H9 (cell line): ENCODE measurements at regions not wholly inside any gene's neighbourhood (a gene's known extent, or its start where the extent isn't known, plus 50 kb on each side); places are given as distances from the start of the nearest gene placed in this dataset.

Experiments
- DNase-seq: peaks from one replicate; pipeline ENCODE4 v3.0.0-alpha.2; 2017
- H2AFZ ChIP-seq: one replicate; pipeline ENCODE4 v1.6.1; 2013; ENCODE audit warnings: mild to moderate bottlenecking, low read length, control low read depth, moderate library complexity
- H2AK5ac ChIP-seq: 2 replicates; pipeline ENCODE4 v1.6.1; 2013; ENCODE audit warnings: low read length, control low read depth, mixed read lengths; ENCODE audit not compliant: insufficient read length
- H2BK120ac ChIP-seq: one replicate; pipeline ENCODE4 v1.6.1; 2013; ENCODE audit warnings: low read depth, mild to moderate bottlenecking, low read length, control low read depth, inconsistent platforms; ENCODE audit not compliant: poor library complexity, severe bottlenecking
- H2BK12ac ChIP-seq: 2 replicates; pipeline ENCODE4 v1.6.1; 2013; ENCODE audit warnings: low read length, control low read depth, mixed read lengths, low read depth; ENCODE audit not compliant: insufficient read length
- H2BK15ac ChIP-seq: 2 replicates; pipeline ENCODE4 v1.6.1; 2013; ENCODE audit warnings: low read depth, low read length, control low read depth
- H2BK20ac ChIP-seq: one replicate; pipeline ENCODE4 v1.6.1; 2013; ENCODE audit warnings: low read depth, mild to moderate bottlenecking, low read length, control low read depth, inconsistent platforms; ENCODE audit not compliant: poor library complexity, severe bottlenecking
- H2BK5ac ChIP-seq: 2 replicates; pipeline ENCODE4 v1.6.1; 2013; ENCODE audit warnings: low read length, control low read depth, mixed read lengths; ENCODE audit not compliant: insufficient read length
- H3K14ac ChIP-seq: 2 replicates; pipeline ENCODE4 v1.6.1; 2013; ENCODE audit warnings: low read length, control low read depth; ENCODE audit not compliant: insufficient read depth
- H3K18ac ChIP-seq: 2 replicates; pipeline ENCODE4 v1.6.1; 2013; ENCODE audit warnings: low read depth, mild to moderate bottlenecking, mixed read lengths, low read length, control low read depth; ENCODE audit not compliant: insufficient read length
- H3K23ac ChIP-seq: 2 replicates; pipeline ENCODE4 v1.6.1; 2013; ENCODE audit warnings: low read length, control low read depth, mixed read lengths, low read depth; ENCODE audit not compliant: insufficient read length
- H3K23me2 ChIP-seq: 2 replicates; pipeline ENCODE4 v1.6.1; 2013; ENCODE audit warnings: low read depth, mild to moderate bottlenecking, mixed read lengths, low read length, control low read depth; ENCODE audit not compliant: insufficient read length, poor library complexity, severe bottlenecking
- H3K27ac ChIP-seq: 2 replicates; pipeline ENCODE4 v1.5.1; 2013; ENCODE audit warnings: low read length, control low read depth, mixed read lengths, low read depth; ENCODE audit not compliant: insufficient read length
- H3K27me3 ChIP-seq: 2 replicates; pipeline ENCODE4 v1.6.1; 2013; ENCODE audit warnings: low read length, control low read depth, inconsistent platforms; ENCODE audit not compliant: insufficient read depth
- H3K4ac ChIP-seq: 2 replicates; pipeline ENCODE4 v1.6.1; 2013; ENCODE audit warnings: low read depth, mild to moderate bottlenecking, control low read depth, inconsistent platforms, low read length, moderate library complexity
- H3K4me1 ChIP-seq: 2 replicates; pipeline ENCODE4 v1.6.1; 2013; ENCODE audit warnings: low read length, control low read depth, inconsistent platforms; ENCODE audit not compliant: insufficient read depth
- H3K4me2 ChIP-seq: 2 replicates; pipeline ENCODE4 v1.6.1; 2013; ENCODE audit warnings: low read length, control low read depth, mixed read lengths; ENCODE audit not compliant: insufficient read length, insufficient read depth
- H3K56ac ChIP-seq: 2 replicates; pipeline ENCODE4 v1.6.1; 2013; ENCODE audit warnings: low read depth, mild to moderate bottlenecking, mixed read lengths, low read length, control low read depth; ENCODE audit not compliant: insufficient read length
- H3K79me1 ChIP-seq: 2 replicates; pipeline ENCODE4 v1.6.1; 2013; ENCODE audit warnings: low read depth, mild to moderate bottlenecking, moderate library complexity, low read length, control low read depth, inconsistent platforms; ENCODE audit not compliant: insufficient read depth, poor library complexity, severe bottlenecking
- H3K79me2 ChIP-seq: 2 replicates; pipeline ENCODE4 v1.6.1; 2013; ENCODE audit warnings: low read length, control low read depth, inconsistent platforms; ENCODE audit not compliant: insufficient read depth
- H3K9ac ChIP-seq: 2 replicates; pipeline ENCODE4 v1.6.1; 2013; ENCODE audit warnings: low read length, control low read depth, mixed read lengths; ENCODE audit not compliant: insufficient read length; ENCODE audit errors: extremely low read depth
- H3K9me3 ChIP-seq: one replicate; pipeline ENCODE4 v1.6.1; 2013; ENCODE audit warnings: low read depth, low read length, inconsistent platforms; ENCODE audit not compliant: control insufficient read depth
- H3T11ph ChIP-seq: one replicate; pipeline ENCODE4 v1.6.1; 2013; ENCODE audit warnings: mild to moderate bottlenecking, low read length, control low read depth, inconsistent platforms
- H4K20me1 ChIP-seq: one replicate; pipeline ENCODE4 v1.6.1; 2013; ENCODE audit not compliant: control insufficient read depth, insufficient read length, insufficient read depth
- H4K5ac ChIP-seq: 2 replicates; pipeline ENCODE4 v1.6.1; 2013; ENCODE audit warnings: low read depth, mild to moderate bottlenecking, mixed read lengths, low read length, control low read depth; ENCODE audit not compliant: insufficient read length
- H4K8ac ChIP-seq: replicated peaks from 2 replicates; pipeline ENCODE4 v1.6.1; 2013; ENCODE audit warnings: low read length, control low read depth, mixed read lengths, low read depth; ENCODE audit not compliant: insufficient read length
- H4K91ac ChIP-seq: 2 replicates; pipeline ENCODE4 v1.6.1; 2013; ENCODE audit warnings: low read depth, mild to moderate bottlenecking, moderate library complexity, mixed read lengths, low read length, control low read depth; ENCODE audit not compliant: insufficient read length
- H3K27ac Mint-ChIP-seq, 3 experiments: 2 replicates in 2 of 3; 3 replicates in 1 of 3; pipeline ENCODE4 v1.8.0; 2020 to 2021; ENCODE audit warnings: mixed read lengths in 3 of 3, mild to moderate bottlenecking in 1 of 3, moderate library complexity in 1 of 3
- H3K27me3 Mint-ChIP-seq: 2 replicates; pipeline ENCODE4 v1.8.0; 2021; ENCODE audit warnings: low read depth, mild to moderate bottlenecking, moderate library complexity, mixed read lengths
- H3K36me3 Mint-ChIP-seq, 3 experiments: 2 replicates in 2 of 3; 3 replicates in 1 of 3; pipeline ENCODE4 v1.8.0; 2020 to 2021; ENCODE audit warnings: low read depth in 3 of 3, mixed read lengths in 3 of 3; ENCODE audit not compliant: insufficient read depth in 1 of 3
- H3K4me1 Mint-ChIP-seq, 2 experiments: 2 replicates each; pipeline ENCODE4 v1.8.0; 2020; ENCODE audit warnings: mixed read lengths in 2 of 2
- H3K4me3 Mint-ChIP-seq, 2 experiments: 2 replicates in 1 of 2; 3 replicates in 1 of 2; pipeline ENCODE4 v1.8.0; 2020 to 2021; ENCODE audit warnings: mild to moderate bottlenecking in 2 of 2, mixed read lengths in 2 of 2, moderate library complexity in 1 of 2
- H3K9me3 Mint-ChIP-seq, 2 experiments: 2 replicates in 1 of 2; 3 replicates in 1 of 2; pipeline ENCODE4 v1.8.0; 2020; ENCODE audit warnings: mild to moderate bottlenecking in 2 of 2, mixed read lengths in 2 of 2, moderate library complexity in 1 of 2
- WGBS: extraction: QIAGEN DNeasy Blood & Tissue Kit; methylation state at CpG from one replicate; pipeline ENCODE4 v1.1.7; 2013; ENCODE audit warnings: missing lambda C conversion rate, low lambda C conversion rate, mixed read lengths; ENCODE audit not compliant: insufficient read length; ENCODE audit errors: extremely low coverage; 5-methylcytosine and 5-hydroxymethylcytosine counted together
- TF ChIP-seq, protein P1 (sequence below): fragments of 200-600 bp; sonication (generic); conservative IDR thresholded peaks from 3 replicates; pipeline ENCODE4 v1.8.0; 2021; ENCODE audit warnings: antibody characterized with exemption, mild to moderate bottlenecking

DNA sequence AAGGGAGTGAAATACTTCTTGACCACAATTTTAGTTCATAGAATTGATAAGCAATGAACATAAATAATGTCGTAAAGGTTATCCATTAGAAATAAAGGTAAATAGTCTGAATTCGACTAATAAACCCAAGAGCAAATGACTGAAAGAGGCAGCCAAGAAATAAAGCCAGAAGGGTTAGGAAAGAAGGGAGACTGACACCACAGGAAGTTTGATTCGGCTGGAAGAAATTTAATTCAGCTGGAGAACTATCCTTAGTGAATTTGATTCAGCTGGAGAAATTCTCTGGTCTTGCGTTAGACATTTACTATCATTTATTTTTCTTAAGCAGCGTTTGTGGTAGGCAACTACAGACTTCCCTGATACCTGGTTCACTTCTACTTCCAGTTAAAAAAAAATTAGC is 429.6 kb downstream of the PID1 start:
- WGBS, result no CpG with 5 or more reads among the region's 5 CpGs
- no peak overlapping the region for H2BK120ac ChIP-seq
- no peak overlapping the region for H3K4me3 Mint-ChIP-seq
- no peak overlapping the region for H3K9ac ChIP-seq
- no peaks in the 10 kb centered on the region for H3K4me1 ChIP-seq
- H3K23me2 ChIP-seq, result no peaks in the 10 kb centered on the region
- peak overlapping the region in 1 of 3 experiments; percentile 77; a peak in 1 of 7 replicates for H3K27ac Mint-ChIP-seq
- H3K27ac ChIP-seq, result no peak overlapping the region
- no peaks in the 10 kb centered on the region for H3K9me3 ChIP-seq
- H2BK12ac ChIP-seq, result no peak overlapping the region
- no peak overlapping the region for H3T11ph ChIP-seq
- H2AFZ ChIP-seq, result no peak overlapping the region
- H3K56ac ChIP-seq, result no peak overlapping the region
- no peak overlapping the region for H2BK20ac ChIP-seq
- H3K4me1 Mint-ChIP-seq, result peaks cover 0 to 3% of the 10 kb centered on the region in 2 experiments; a peak in 1 of 4 replicates
- DNase-seq, result no peak
- no peak overlapping the region for H4K5ac ChIP-seq
- no peak overlapping the region for H4K8ac ChIP-seq
- TF ChIP-seq, protein P1, sequence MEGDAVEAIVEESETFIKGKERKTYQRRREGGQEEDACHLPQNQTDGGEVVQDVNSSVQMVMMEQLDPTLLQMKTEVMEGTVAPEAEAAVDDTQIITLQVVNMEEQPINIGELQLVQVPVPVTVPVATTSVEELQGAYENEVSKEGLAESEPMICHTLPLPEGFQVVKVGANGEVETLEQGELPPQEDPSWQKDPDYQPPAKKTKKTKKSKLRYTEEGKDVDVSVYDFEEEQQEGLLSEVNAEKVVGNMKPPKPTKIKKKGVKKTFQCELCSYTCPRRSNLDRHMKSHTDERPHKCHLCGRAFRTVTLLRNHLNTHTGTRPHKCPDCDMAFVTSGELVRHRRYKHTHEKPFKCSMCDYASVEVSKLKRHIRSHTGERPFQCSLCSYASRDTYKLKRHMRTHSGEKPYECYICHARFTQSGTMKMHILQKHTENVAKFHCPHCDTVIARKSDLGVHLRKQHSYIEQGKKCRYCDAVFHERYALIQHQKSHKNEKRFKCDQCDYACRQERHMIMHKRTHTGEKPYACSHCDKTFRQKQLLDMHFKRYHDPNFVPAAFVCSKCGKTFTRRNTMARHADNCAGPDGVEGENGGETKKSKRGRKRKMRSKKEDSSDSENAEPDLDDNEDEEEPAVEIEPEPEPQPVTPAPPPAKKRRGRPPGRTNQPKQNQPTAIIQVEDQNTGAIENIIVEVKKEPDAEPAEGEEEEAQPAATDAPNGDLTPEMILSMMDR, result no peak
- no peak overlapping the region for H2AK5ac ChIP-seq
- H3K36me3 Mint-ChIP-seq, result no peaks in the 10 kb centered on the region
- no peak overlapping the region for H3K4me2 ChIP-seq
- H3K79me1 ChIP-seq, result no peaks in the 10 kb centered on the region
- H3K9me3 Mint-ChIP-seq, result no peaks in the 10 kb centered on the region
- no peak overlapping the region for H4K91ac ChIP-seq
- no peak overlapping the region for H3K4ac ChIP-seq
- no peaks in the 10 kb centered on the region for H3K27me3 Mint-ChIP-seq
- H3K18ac ChIP-seq, result no peak overlapping the region
- H4K20me1 ChIP-seq, result no peaks in the 10 kb centered on the region
- H3K14ac ChIP-seq, result no peak overlapping the region
- H2BK15ac ChIP-seq, result no peak overlapping the region
- H3K27me3 ChIP-seq, result no peaks in the 10 kb centered on the region
- H3K23ac ChIP-seq, result no peak overlapping the region
- H2BK5ac ChIP-seq, result no peak overlapping the region
- no peaks in the 10 kb centered on the region for H3K79me2 ChIP-seq
